Spinal cord (tissue), 9 donors: ENCODE measurements at regions not wholly inside any gene's neighbourhood (a gene's known extent, or its start where the extent isn't known, plus 50 kb on each side); places are given as distances from the start of the nearest gene placed in this dataset.
"Not testable (repeated sequence)": the region's sequence is repeated elsewhere in the genome, so short reads cannot be mapped to it uniquely, and the experiment has no call there.

Experiments
- DNase-seq, 6 donors: peaks; one replicate each; pipeline versions ENCODE4 v3.0.0 to v3.0.0-alpha.2; 2013 to 2015; ENCODE audit warnings: low spot score in 6 of 6, low read depth in 4 of 6
- H3K27ac ChIP-seq: one replicate; pipeline ENCODE4 v1.5.1; 2013; ENCODE audit warnings: low read depth, low read length, control low read depth
- H3K27me3 ChIP-seq: one replicate; pipeline ENCODE4 v1.6.1; 2013; ENCODE audit warnings: low read length; ENCODE audit not compliant: control insufficient read depth, insufficient read depth
- H3K36me3 ChIP-seq: one replicate; pipeline ENCODE4 v1.6.1; 2013; ENCODE audit warnings: low read length; ENCODE audit not compliant: control insufficient read depth, insufficient read depth
- H3K4me1 ChIP-seq: one replicate; pipeline ENCODE4 v1.6.1; 2013; ENCODE audit warnings: low read length; ENCODE audit not compliant: control insufficient read depth, insufficient read depth
- H3K4me3 ChIP-seq: one replicate; pipeline ENCODE4 v1.5.1; 2013; ENCODE audit warnings: low read depth, low read length, control low read depth
- H3K9me3 ChIP-seq: one replicate; pipeline ENCODE4 v1.6.1; 2013; ENCODE audit warnings: low read length; ENCODE audit not compliant: control insufficient read depth, insufficient read depth
- WGBS: methylation state at CpG from one replicate; pipeline ENCODE4 v1.1.5; 2013; ENCODE audit warnings: missing lambda C conversion rate; ENCODE audit not compliant: insufficient coverage; 5-methylcytosine and 5-hydroxymethylcytosine counted together
- donor health status: healthy.

DNA sequence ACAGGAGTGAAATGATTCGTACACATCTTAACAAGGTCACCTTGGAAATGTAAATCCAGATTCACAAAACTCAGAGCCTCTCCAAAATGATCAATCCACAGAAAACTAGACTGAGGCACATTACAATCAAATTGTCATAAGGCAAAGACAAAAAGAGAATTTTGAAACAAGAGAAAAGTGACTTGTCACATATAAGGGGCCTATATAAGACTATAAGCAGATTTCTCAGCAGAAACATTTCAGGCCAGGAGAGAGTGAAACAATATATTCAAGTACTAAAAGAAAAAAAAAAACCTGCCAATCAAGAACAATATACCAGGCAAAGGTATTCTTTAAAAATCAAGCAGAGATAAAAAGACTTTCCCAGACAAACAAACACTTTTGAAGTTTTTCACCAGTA lies 429.1 kb downstream of the BCAT1 start:
- H3K9me3 ChIP-seq, result peaks cover 7% of the 10 kb centered on the region
- DNase-seq, result no peak
- WGBS, result no CpG with 5 or more reads among the region's 1 CpG
- no peak overlapping the region for H3K4me3 ChIP-seq
- H3K36me3 ChIP-seq, result no peaks in the 10 kb centered on the region
- H3K27ac ChIP-seq, result no peak overlapping the region
- H3K4me1 ChIP-seq, result no peaks in the 10 kb centered on the region
- no peaks in the 10 kb centered on the region for H3K27me3 ChIP-seq

GRCh38 chr12:24517000-24517399 lies 431.9 kb downstream of the BCAT1 start:
- DNase-seq, result no peak
- WGBS, result 82% methylated on average over 1 of the region's 1 CpG

GRCh38 chr12:24510581-24511125 lies 438.2 kb downstream of the BCAT1 start:
- H3K27ac ChIP-seq, result no peak overlapping the region
- no peaks in the 10 kb centered on the region for H3K4me1 ChIP-seq
- no peaks in the 10 kb centered on the region for H3K36me3 ChIP-seq
- DNase-seq, result no peak
- no peaks in the 10 kb centered on the region for H3K9me3 ChIP-seq
- no peaks in the 10 kb centered on the region for H3K27me3 ChIP-seq
- H3K4me3 ChIP-seq, result no peak overlapping the region
- WGBS, result 67% methylated on average over 1 of the region's 5 CpGs

More at GRCh38 chr12:24517000-24517399, 431.9 kb downstream of the BCAT1 start:
- no peaks in the 10 kb centered on the region for H3K27me3 ChIP-seq
- no peak overlapping the region for H3K27ac ChIP-seq
- H3K4me3 ChIP-seq, result no peak overlapping the region
- H3K36me3 ChIP-seq, result no peaks in the 10 kb centered on the region
- H3K9me3 ChIP-seq, result peaks cover 7% of the 10 kb centered on the region
- no peaks in the 10 kb centered on the region for H3K4me1 ChIP-seq

- 100% methylated on average over 2 of the region's 2 CpGs for WGBS
Measured at GRCh38 chr12:24507827-24508226, 441.1 kb downstream of the BCAT1 start.

GRCh38 chr12:24505366-24506015 lies 443.4 kb downstream of the BCAT1 start:
- no peaks in the 10 kb centered on the region for H3K4me1 ChIP-seq
- H3K9me3 ChIP-seq, result no peaks in the 10 kb centered on the region
- WGBS, result no CpG with 5 or more reads among the region's 7 CpGs
- H3K4me3 ChIP-seq, result no peak overlapping the region
- H3K27me3 ChIP-seq, result no peaks in the 10 kb centered on the region
- no peak overlapping the region for H3K27ac ChIP-seq
- peak in 1 of 6 donors; percentile 5 for DNase-seq
- no peaks in the 10 kb centered on the region for H3K36me3 ChIP-seq

More at GRCh38 chr12:24507827-24508226, 441.1 kb downstream of the BCAT1 start:
- Histone ChIP-seq H3K4me1 (no peaks in the 10 kb centered on the region), H3K4me3 (no peak overlapping the region), H3K27ac (no peak overlapping the region), H3K27me3 (no peaks in the 10 kb centered on the region), H3K9me3 (no peaks in the 10 kb centered on the region), H3K36me3 (no peaks in the 10 kb centered on the region)
- DNase-seq, result no peak

DNA sequence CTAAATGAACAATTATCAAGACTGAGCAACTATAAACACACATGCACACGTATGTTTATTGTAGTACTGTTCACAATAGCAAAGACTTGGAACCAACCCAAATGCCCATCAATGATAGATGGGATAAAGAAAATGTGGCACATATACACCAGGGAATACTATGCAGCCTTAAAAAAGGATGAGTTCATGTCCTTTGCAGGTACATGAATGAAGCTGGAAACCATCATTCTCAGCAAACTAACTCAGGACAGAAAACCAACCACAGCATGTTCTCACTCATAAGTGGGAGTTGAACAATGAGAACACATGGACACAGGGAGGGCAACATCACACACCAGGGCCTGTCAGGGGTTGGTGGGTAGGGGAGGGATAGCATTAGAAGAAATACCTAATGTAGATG lies 445.4 kb downstream of the BCAT1 start:
- not testable (repeated sequence) for H3K4me1 ChIP-seq, DNase-seq, H3K4me3 ChIP-seq, H3K27ac ChIP-seq, H3K9me3 ChIP-seq, H3K27me3 ChIP-seq, H3K36me3 ChIP-seq
- no CpG with 5 or more reads among the region's 1 CpG for WGBS

- H3K27ac ChIP-seq, result no peak overlapping the region
- H3K4me1 ChIP-seq, result no peaks in the 10 kb centered on the region
- no peaks in the 10 kb centered on the region for H3K27me3 ChIP-seq
- peak in 1 of 6 donors; percentile 13 for DNase-seq
- no peaks in the 10 kb centered on the region for H3K36me3 ChIP-seq
- H3K4me3 ChIP-seq, result no peak overlapping the region
- WGBS, result 11% methylated on average over 1 of the region's 2 CpGs
- H3K9me3 ChIP-seq, result no peaks in the 10 kb centered on the region
Measured at GRCh38 chr12:24500831-24501230, 448.1 kb downstream of the BCAT1 start.

DNA sequence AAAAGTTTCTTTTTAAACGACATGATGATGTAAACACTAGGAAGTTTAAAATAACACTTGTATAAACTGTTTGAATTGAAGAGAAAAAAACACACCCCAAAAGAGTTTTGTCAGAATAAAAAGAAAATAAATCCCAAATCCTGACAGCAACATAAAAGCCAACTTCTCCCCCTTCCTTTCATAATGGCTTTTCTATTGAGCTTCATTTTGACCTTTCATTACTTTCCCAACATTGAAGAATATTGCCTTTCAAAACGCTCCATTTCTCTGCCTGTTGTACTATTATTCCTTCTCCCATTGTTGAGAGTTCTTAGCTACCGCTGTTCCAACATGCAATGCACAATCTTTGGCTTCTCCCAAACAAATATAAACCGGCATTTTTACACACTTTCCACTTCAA lies 448.5 kb downstream of the BCAT1 start:
- H3K4me3 ChIP-seq, result no peak overlapping the region
- no peak overlapping the region for H3K27ac ChIP-seq
- WGBS, result 20% methylated on average over 1 of the region's 4 CpGs
- H3K9me3 ChIP-seq, result no peaks in the 10 kb centered on the region
- no peak for DNase-seq
- H3K36me3 ChIP-seq, result no peaks in the 10 kb centered on the region
- H3K4me1 ChIP-seq, result no peaks in the 10 kb centered on the region
- H3K27me3 ChIP-seq, result no peaks in the 10 kb centered on the region

DNA sequence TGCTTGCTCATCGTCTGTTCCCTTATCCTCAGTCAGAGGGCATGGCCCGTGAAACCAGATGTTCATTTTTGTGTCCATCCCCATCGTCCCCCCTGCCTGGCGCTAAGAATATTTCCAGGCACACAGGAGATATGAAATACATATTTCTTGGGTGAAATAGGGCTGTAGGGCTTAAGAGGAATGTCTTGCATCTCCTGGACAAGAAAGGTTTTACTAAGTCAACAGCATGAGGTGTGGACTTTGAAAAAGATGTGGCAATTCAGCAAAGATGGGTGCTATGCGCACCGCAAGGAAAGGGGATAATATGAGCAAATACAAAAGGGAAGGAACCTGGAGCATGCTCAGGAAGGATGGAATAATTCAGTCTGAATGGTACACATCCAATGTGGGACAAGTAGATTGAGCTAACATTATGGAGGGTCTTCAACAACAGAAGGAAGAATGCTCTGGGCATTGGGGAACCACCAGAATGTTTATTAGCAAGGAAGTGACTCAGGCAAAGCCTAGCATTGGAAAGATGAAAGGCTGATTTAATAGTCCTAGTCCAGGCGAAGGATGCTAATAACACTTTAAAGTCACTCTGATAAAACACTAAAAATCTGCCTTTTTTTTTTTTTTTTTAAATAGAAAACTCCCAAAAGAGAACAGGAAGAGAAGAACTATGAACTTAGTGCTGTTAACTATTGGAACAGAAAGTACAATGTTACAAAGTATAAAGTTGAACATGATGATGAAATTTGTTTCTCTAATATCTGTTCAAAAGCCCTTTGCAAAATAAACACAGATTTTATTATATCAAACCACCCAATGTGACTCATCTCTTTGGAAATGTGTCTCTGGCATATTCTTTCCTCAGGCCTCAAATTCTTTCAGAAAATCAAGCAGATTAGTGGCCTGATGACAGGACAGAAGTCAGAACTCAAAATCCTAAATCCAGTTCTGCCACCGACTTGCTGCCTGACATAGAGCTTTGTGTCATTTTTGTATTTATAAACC lies 449.5 kb downstream of the BCAT1 start:
- Histone ChIP-seq H3K27ac (no peak overlapping the region), H3K27me3 (no peaks in the 10 kb centered on the region), H3K4me1 (no peaks in the 10 kb centered on the region), H3K36me3 (no peaks in the 10 kb centered on the region), H3K9me3 (no peaks in the 10 kb centered on the region), H3K4me3 (no peak overlapping the region)
- no peak for DNase-seq
- 99% methylated on average over 6 of the region's 8 CpGs for WGBS
